ENCODE measurements at regions not wholly inside any gene's neighbourhood (a gene's known extent, or its start where the extent isn't known, plus 50 kb on each side); places are given as distances from the start of the nearest gene placed in this dataset.
A peak's percentile ranks its signal among the peaks of the same experiment; 100 is the strongest.

DNA sequence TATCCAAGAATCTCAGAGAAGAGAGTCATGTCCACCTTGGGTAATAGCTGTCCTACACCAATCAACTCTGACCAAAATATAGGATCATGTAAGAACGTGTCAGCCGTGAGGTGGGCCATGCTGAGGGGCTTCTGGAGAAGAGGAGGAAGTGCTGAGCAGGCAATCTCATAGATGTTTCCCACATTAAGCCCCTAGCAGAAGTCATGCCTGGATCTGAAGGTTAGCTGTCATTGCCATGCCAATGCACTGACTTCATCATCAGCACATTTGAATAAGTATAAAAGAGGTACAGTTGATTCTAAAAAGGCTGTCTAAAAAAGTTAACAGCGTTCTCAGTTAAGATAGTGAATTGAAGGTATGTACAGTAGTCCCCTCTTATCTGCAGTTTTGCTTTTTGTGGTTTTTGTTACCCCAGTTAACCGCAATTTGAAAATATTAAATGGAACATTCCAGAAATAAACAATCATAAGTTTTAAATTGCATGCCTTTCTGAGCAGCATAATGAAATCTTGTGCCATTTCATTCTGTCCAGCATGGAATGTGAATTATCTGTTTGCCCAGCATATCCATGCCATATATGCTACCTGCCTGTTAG, 67.2 kb upstream of the TMEM17 start:
- no peak overlapping the region for H2AFZ ChIP-seq (ENCODE audit: insufficient read depth, low read depth, low read length, poor library complexity, severe bottlenecking)

GRCh38 chr2:62570861-62571698, 65.1 kb upstream of the TMEM17 start:
- intact Hi-C loops (cut with micrococcal nuclease), result no loop called here
- Histone ChIP-seq H3K4me2 (replicated peaks; ENCODE audit: extremely low read depth, low read length, poor library complexity, severe bottlenecking) (peak overlapping the region; percentile 14), H3K4me3 (replicated peaks in 1 of 3; ENCODE audit: low read depth in 2 of 3, low read length in 3 of 3) (no peak overlapping the region)

More for the DNA sequence above, 67.2 kb upstream of the TMEM17 start:
- TF ChIP-seq, protein P1, sequence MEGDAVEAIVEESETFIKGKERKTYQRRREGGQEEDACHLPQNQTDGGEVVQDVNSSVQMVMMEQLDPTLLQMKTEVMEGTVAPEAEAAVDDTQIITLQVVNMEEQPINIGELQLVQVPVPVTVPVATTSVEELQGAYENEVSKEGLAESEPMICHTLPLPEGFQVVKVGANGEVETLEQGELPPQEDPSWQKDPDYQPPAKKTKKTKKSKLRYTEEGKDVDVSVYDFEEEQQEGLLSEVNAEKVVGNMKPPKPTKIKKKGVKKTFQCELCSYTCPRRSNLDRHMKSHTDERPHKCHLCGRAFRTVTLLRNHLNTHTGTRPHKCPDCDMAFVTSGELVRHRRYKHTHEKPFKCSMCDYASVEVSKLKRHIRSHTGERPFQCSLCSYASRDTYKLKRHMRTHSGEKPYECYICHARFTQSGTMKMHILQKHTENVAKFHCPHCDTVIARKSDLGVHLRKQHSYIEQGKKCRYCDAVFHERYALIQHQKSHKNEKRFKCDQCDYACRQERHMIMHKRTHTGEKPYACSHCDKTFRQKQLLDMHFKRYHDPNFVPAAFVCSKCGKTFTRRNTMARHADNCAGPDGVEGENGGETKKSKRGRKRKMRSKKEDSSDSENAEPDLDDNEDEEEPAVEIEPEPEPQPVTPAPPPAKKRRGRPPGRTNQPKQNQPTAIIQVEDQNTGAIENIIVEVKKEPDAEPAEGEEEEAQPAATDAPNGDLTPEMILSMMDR (IDR thresholded peaks at IDR 0.05), result no peak
- intact Hi-C loops (cut with micrococcal nuclease), result no loop called here
- no peak overlapping the region for H3K27ac Mint-ChIP-seq
- H3K4me3 Mint-ChIP-seq, result no peak overlapping the region
- no peak overlapping the region for H3K4me3 ChIP-seq (replicated peaks in 1 of 3; ENCODE audit: low read depth in 2 of 3, low read length in 3 of 3)
- no peak overlapping the region for H3K4me2 ChIP-seq (replicated peaks; ENCODE audit: extremely low read depth, low read length, poor library complexity, severe bottlenecking)
- H3K27me3 Mint-ChIP-seq (ENCODE audit: low read depth in 3 of 3), result peaks cover 18 to 27% (median 26%) of the 10 kb centered on the region in 3 donors
- H3K27ac ChIP-seq (ENCODE audit: low read depth in 1 of 2, low read length in 2 of 2), result no peak overlapping the region
- H3K36me3 ChIP-seq (replicated peaks in 1 of 2; ENCODE audit: control insufficient read depth in 1 of 2, insufficient read depth in 2 of 2, low read length in 2 of 2), result no peaks in the 10 kb centered on the region
- no peaks in the 10 kb centered on the region for H4K20me1 ChIP-seq (ENCODE audit: insufficient read depth, low read length)
- H3K9ac ChIP-seq (ENCODE audit: insufficient read depth, low read length, poor library complexity, severe bottlenecking), result no peak overlapping the region
- peaks cover 6% of the 10 kb centered on the region for H3K4me1 Mint-ChIP-seq
- peaks cover 0 to 7% (median 0%) of the 10 kb centered on the region in 7 donors for H3K9me3 Mint-ChIP-seq
- no peaks in the 10 kb centered on the region for H3K36me3 Mint-ChIP-seq
- H3K27me3 ChIP-seq (ENCODE audit: control insufficient read depth in 2 of 2, insufficient read depth in 2 of 2, low read length in 2 of 2), result peaks cover 19 to 33% of the 10 kb centered on the region in 2 donors
- no peaks in the 10 kb centered on the region for H3K9me3 ChIP-seq (replicated peaks in 1 of 2; ENCODE audit: control insufficient read depth in 1 of 2, insufficient read depth in 1 of 2, low read length in 2 of 2)
- H3K79me2 ChIP-seq (ENCODE audit: insufficient read depth, low read length), result no peaks in the 10 kb centered on the region
- peaks cover 0 to 5% of the 10 kb centered on the region in 2 donors for H3K4me1 ChIP-seq (ENCODE audit: control insufficient read depth in 1 of 2, insufficient read depth in 2 of 2, low read length in 2 of 2)
- DNase-seq, result no peak
- no CpG with 5 or more reads among the region's 4 CpGs for WGBS (ENCODE audit: insufficient coverage)

More at GRCh38 chr2:62570861-62571698, 65.1 kb upstream of the TMEM17 start:
- Histone ChIP-seq H3K27me3 (ENCODE audit: control insufficient read depth in 2 of 2, insufficient read depth in 2 of 2, low read length in 2 of 2) (peaks cover 19 to 33% of the 10 kb centered on the region in 2 donors), H3K9ac (ENCODE audit: insufficient read depth, low read length, poor library complexity, severe bottlenecking) (no peak overlapping the region), H3K36me3 (replicated peaks in 1 of 2; ENCODE audit: control insufficient read depth in 1 of 2, insufficient read depth in 2 of 2, low read length in 2 of 2) (no peaks in the 10 kb centered on the region), H3K79me2 (ENCODE audit: insufficient read depth, low read length) (no peaks in the 10 kb centered on the region), H3K4me1 (ENCODE audit: control insufficient read depth in 1 of 2, insufficient read depth in 2 of 2, low read length in 2 of 2) (peaks cover 0 to 5% of the 10 kb centered on the region in 2 donors), H4K20me1 (ENCODE audit: insufficient read depth, low read length) (no peaks in the 10 kb centered on the region), H2AFZ (ENCODE audit: insufficient read depth, low read depth, low read length, poor library complexity, severe bottlenecking) (peak overlapping the region; percentile 43), H3K9me3 (replicated peaks in 1 of 2; ENCODE audit: control insufficient read depth in 1 of 2, insufficient read depth in 1 of 2, low read length in 2 of 2) (no peaks in the 10 kb centered on the region), H3K27ac (ENCODE audit: low read depth in 1 of 2, low read length in 2 of 2) (no peak overlapping the region)
- H3K9me3 Mint-ChIP-seq, result peaks cover 0 to 7% (median 0%) of the 10 kb centered on the region in 7 donors
- TF ChIP-seq, protein P1 (IDR thresholded peaks at IDR 0.05), result no peak
- peak overlapping the region in 1 of 2 donors; percentile 75 for H3K4me3 Mint-ChIP-seq
- DNase-seq, result no peak
- peaks cover 6% of the 10 kb centered on the region for H3K4me1 Mint-ChIP-seq
- H3K27me3 Mint-ChIP-seq (ENCODE audit: low read depth in 3 of 3), result peaks cover 21 to 26% (median 24%) of the 10 kb centered on the region in 3 donors
- H3K27ac Mint-ChIP-seq, result peak overlapping the region in 1 of 7 donors; percentile 61
- 5% methylated on average over 23 of the region's 35 CpGs for WGBS (ENCODE audit: insufficient coverage)
- no peaks in the 10 kb centered on the region for H3K36me3 Mint-ChIP-seq

Data from CD14-positive monocyte (primary cell).